HepG2 (cell line): ENCODE measurements at regions not wholly inside any gene's neighbourhood (a gene's known extent, or its start where the extent isn't known, plus 50 kb on each side); places are given as distances from the start of the nearest gene placed in this dataset.

Experiments used
- ATAC-seq: fragments of 200-7000 bp; cut with Tn5 transposase; 3 replicates; pipeline ENCODE4 v1.9.1; 2020; ENCODE audit warnings: mild to moderate bottlenecking, moderate library complexity
- BruUV-seq: library from RNA; stranded (reverse); fragments of 400-500 nt; replicated peaks from 2 replicates; lab custom pipeline; 2021; lab: Mats Ljungman, UMichigan
- CTCF ChIA-PET: fragments of 300-600 bp; formaldehyde crosslinking; extraction: SDS; loops from one replicate; lab custom pipeline; 2021; ENCODE audit warnings: low total read pairs, inconsistent platforms, low intra/inter-chr PET ratio; lab: Yijun Ruan, JAX
- POLR2A ChIA-PET: fragments of 350-600 bp; sonication (Branson Sonifier 250); formaldehyde crosslinking; loops from one replicate; lab custom pipeline; 2020; ENCODE audit warnings: antibody characterized with exemption, inconsistent platforms; lab: Yijun Ruan, JAX
- DNase-seq: peaks from one replicate; pipeline ENCODE4 v3.0.0-alpha.2; 2015; ENCODE audit warnings: low spot score
- FAIRE-seq: peaks from 3 replicates; lab custom pipeline; 2011; peaks lifted over from hg19 to GRCh38; lab: Jason Lieb, UNC
- H2AFZ ChIP-seq: one replicate; pipeline ENCODE4 v1.6.1; 2011; ENCODE audit warnings: low read length, inconsistent platforms
- H3K27ac ChIP-seq: fragments of 300-600 bp; 3 replicates; pipeline ENCODE4 v1.8.0; 2011; ENCODE audit warnings: mixed run types, mild to moderate bottlenecking, mixed read lengths, low read length, inconsistent platforms; ENCODE audit not compliant: insufficient read depth; ENCODE audit errors: extremely low read length
- H3K27me3 ChIP-seq, 2 experiments: fragments of 200-600 bp in 1 of 2; 2 replicates in 1 of 2; 3 replicates in 1 of 2; pipeline versions ENCODE4 v1.6.0 to v1.8.0; 2011; ENCODE audit warnings: low read length in 2 of 2, mild to moderate bottlenecking in 2 of 2, moderate library complexity in 2 of 2, inconsistent platforms in 1 of 2; ENCODE audit not compliant: insufficient read depth in 2 of 2, control insufficient read depth in 1 of 2
- H3K36me3 ChIP-seq, 2 experiments: fragments of 200-600 bp in 1 of 2; replicated peaks in 1 of 2; 2 replicates in 1 of 2; 3 replicates in 1 of 2; pipeline versions ENCODE4 v1.5.1 to v1.8.0; 2011; ENCODE audit warnings: low read length in 2 of 2, inconsistent platforms in 1 of 2; ENCODE audit not compliant: insufficient read depth in 2 of 2, control insufficient read depth in 1 of 2
- H3K4me1 ChIP-seq: 2 replicates; pipeline ENCODE4 v1.5.1; 2012; ENCODE audit warnings: low read length, inconsistent platforms; ENCODE audit not compliant: insufficient read depth
- H3K4me2 ChIP-seq: 2 replicates; pipeline ENCODE4 v1.6.0; 2011; ENCODE audit warnings: low read depth, low read length, inconsistent platforms
- H3K4me3 ChIP-seq, 3 experiments: fragments of 200-600 bp in 1 of 3; sonication (generic), shearing (Covaris generic) in 1 of 3; replicated peaks in 1 of 3; 2 replicates each; pipeline ENCODE4 v1.5.1; 2011 to 2016; ENCODE audit warnings: low read length in 3 of 3, inconsistent platforms in 2 of 3, low read depth in 2 of 3, mild to moderate bottlenecking in 2 of 3, control low read depth in 1 of 3, mixed read lengths in 1 of 3; ENCODE audit not compliant: insufficient read depth in 1 of 3
- H3K79me2 ChIP-seq: one replicate; pipeline ENCODE4 v1.6.1; 2011; ENCODE audit warnings: low read length, inconsistent platforms; ENCODE audit not compliant: insufficient read depth
- H3K9ac ChIP-seq: 2 replicates; pipeline ENCODE4 v1.6.0; 2011; ENCODE audit warnings: mild to moderate bottlenecking, low read depth, low read length, inconsistent platforms; ENCODE audit not compliant: insufficient read depth
- H3K9me3 ChIP-seq: 2 replicates; pipeline ENCODE4 v1.5.1; 2012; ENCODE audit warnings: mild to moderate bottlenecking, low read length
- H4K20me1 ChIP-seq: 2 replicates; pipeline ENCODE4 v1.6.0; 2011; ENCODE audit warnings: inconsistent platforms, mild to moderate bottlenecking, low read length, moderate library complexity; ENCODE audit not compliant: insufficient read depth
- CEBPB ChIP-seq: IDR thresholded peaks from 2 replicates; pipeline ENCODE4 v1.6.1; 2011; ENCODE audit warnings: low read depth, low read length, improper control_type of control experiment, borderline replicate concordance
- CENPT ChIP-seq: sonication (generic); formaldehyde crosslinking; IDR thresholded peaks from 2 replicates; pipeline ENCODE4 v1.8.0; 2022; ENCODE audit warnings: low read depth, mild to moderate bottlenecking, moderate library complexity, missing genetic modification reagents
- GRHL1 ChIP-seq: sonication (generic); formaldehyde crosslinking; conservative IDR thresholded peaks from 2 replicates; pipeline ENCODE4 v1.8.0; 2022; ENCODE audit warnings: missing genetic modification reagents
- MYC ChIP-seq: sonication (generic); formaldehyde crosslinking; IDR thresholded peaks from 2 replicates; pipeline ENCODE4 v1.9.0; 2021; ENCODE audit warnings: missing genetic modification reagents, borderline replicate concordance
- NR2F1 ChIP-seq, 2 experiments: fragments of 450-650 bp in 1 of 2; formaldehyde crosslinking in 1 of 2; IDR thresholded peaks; 2 replicates each; pipeline versions ENCODE4 v1.5.0 to v1.6.1; 2016 to 2020; ENCODE audit warnings: mild to moderate bottlenecking in 1 of 2, missing compliant biosample characterization in 1 of 2, missing genetic modification reagents in 1 of 2, moderate library complexity in 1 of 2
- PHF8 ChIP-seq: sonication (generic); formaldehyde crosslinking; IDR thresholded peaks from 2 replicates; pipeline ENCODE4 v1.5.0; 2020; ENCODE audit warnings: missing genetic modification reagents
- SALL1 ChIP-seq: sonication (generic); formaldehyde crosslinking; IDR thresholded peaks from 2 replicates; pipeline ENCODE4 v1.8.0; 2022; ENCODE audit warnings: mild to moderate bottlenecking, missing genetic modification reagents
- SIN3A ChIP-seq: IDR thresholded peaks from 2 replicates; pipeline ENCODE4 v1.6.1; 2011; ENCODE audit warnings: low read depth, mild to moderate bottlenecking, control low read depth, low read length, borderline replicate concordance
- ZBTB42 ChIP-seq: sonication (generic); formaldehyde crosslinking; IDR thresholded peaks from 2 replicates; pipeline ENCODE4 v1.5.0; 2020; ENCODE audit warnings: mild to moderate bottlenecking, missing genetic modification reagents
- ZNF160 ChIP-seq: sonication (generic); formaldehyde crosslinking; IDR thresholded peaks from 2 replicates; pipeline ENCODE4 v1.8.0; 2022; ENCODE audit warnings: mild to moderate bottlenecking, inconsistent platforms, missing genetic modification reagents
- ZNF207 ChIP-seq: fragments of 450-650 bp; IDR thresholded peaks from 2 replicates; pipeline ENCODE4 v1.6.1; 2016; ENCODE audit warnings: antibody characterized with exemption, borderline replicate concordance
- ZNF780A ChIP-seq: sonication (generic); formaldehyde crosslinking; IDR thresholded peaks from 2 replicates; pipeline ENCODE4 v1.8.0; 2022; ENCODE audit warnings: mild to moderate bottlenecking, missing genetic modification reagents, moderate library complexity
- WGBS: methylation state at CpG from one replicate; pipeline ENCODE4 v1.1.6; 2017; ENCODE audit warnings: low lambda C conversion rate; 5-methylcytosine and 5-hydroxymethylcytosine counted together
- in situ Hi-C: cut with HindIII; loops from 2 replicates; pipeline ENCODE4 v1.10.0; 2017; ENCODE audit warnings: low pct_unique_long_range_greater_than_20kb; ENCODE audit not compliant: extremely low pct_ligation_motif_present
- intact Hi-C: fragments of 100-400 bp; cut with micrococcal nuclease; formaldehyde crosslinking; loops from one replicate; pipeline ENCODE4 v1.10.0; 2022; ENCODE audit not compliant: unreplicated experiment
- TF ChIP-seq, protein P1 (sequence below): sonication (generic); formaldehyde crosslinking; IDR thresholded peaks from 2 replicates; pipeline ENCODE4 v1.8.1; 2023; ENCODE audit warnings: mild to moderate bottlenecking, missing genetic modification reagents, borderline replicate concordance

- Histone ChIP-seq H3K4me2 (no peak overlapping the region), H3K4me3 (no peak overlapping the region), H3K9ac (no peak overlapping the region), H2AFZ (no peak overlapping the region)
- no peak for TF ChIP-seq NR2F1 (CRISPR knock-in tag; IDR thresholded peaks at IDR 0.05)
- no peak for TF ChIP-seq SIN3A
- no peak for TF ChIP-seq ZNF780A (CRISPR knock-in tag)
- TF ChIP-seq ZBTB42 (CRISPR knock-in tag): no peak
- no peak for TF ChIP-seq MYC
- TF ChIP-seq ZNF207: no peak
- no peak for TF ChIP-seq PHF8 (CRISPR knock-in tag)
- TF ChIP-seq, protein P1, sequence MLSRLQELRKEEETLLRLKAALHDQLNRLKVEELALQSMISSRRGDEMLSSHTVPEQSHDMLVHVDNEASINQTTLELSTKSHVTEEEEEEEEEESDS (CRISPR knock-in tag): no peak
- TF ChIP-seq CEBPB: no peak
- TF ChIP-seq ZNF160 (CRISPR knock-in tag): no peak
- TF ChIP-seq CENPT (CRISPR knock-in tag): no peak
- no peak for TF ChIP-seq GRHL1 (CRISPR knock-in tag)
- no peak for TF ChIP-seq SALL1 (CRISPR knock-in tag)
- TF ChIP-seq, all 625 proteins: peak for 0
- ChIA-PET CTCF (no interaction called here), POLR2A (no interaction called here)
- Histone ChIP-seq H3K27ac (no peak overlapping the region), H3K79me2 (no peaks in the 10 kb centered on the region), H3K36me3 (no peaks in the 10 kb centered on the region), H3K9me3 (peaks cover 60% of the 10 kb centered on the region), H3K27me3 (no peaks in the 10 kb centered on the region), H3K4me1 (no peaks in the 10 kb centered on the region), H4K20me1 (no peaks in the 10 kb centered on the region)
- DNase-seq: no peak
- FAIRE-seq: no peak
- in situ Hi-C loops (no loop called here), intact Hi-C loops (no loop called here)
- WGBS: 2% methylated on average over 2 of the region's 2 CpGs
- ATAC-seq: no peak
- BruUV-seq: no TSS peak
Measured at GRCh38 chr4:33931026-33931425, 2313.3 kb downstream of the ARAP2 start.
